Parathyroid adenoma (tissue), 2 donors: ENCODE measurements at regions not wholly inside any gene's neighbourhood (a gene's known extent, or its start where the extent isn't known, plus 50 kb on each side); places are given as distances from the start of the nearest gene placed in this dataset.

ENCODE experiments used
- H2AFZ ChIP-seq: fragments of 300-600 bp; sonication (generic); one replicate; pipeline ENCODE4 v1.7.0; 2017; ENCODE audit warnings: antibody characterized with exemption, mild to moderate bottlenecking
- H3K27ac ChIP-seq: fragments of 300-600 bp; sonication (generic); one replicate; pipeline ENCODE4 v1.7.0; 2017
- H3K27me3 ChIP-seq: fragments of 300-600 bp; sonication (generic); one replicate; pipeline ENCODE4 v1.7.0; 2017; ENCODE audit warnings: low read length; ENCODE audit not compliant: control insufficient read depth, insufficient read depth
- H3K36me3 ChIP-seq: fragments of 300-600 bp; sonication (generic); one replicate; pipeline ENCODE4 v1.7.0; 2017; ENCODE audit warnings: low read length; ENCODE audit not compliant: control insufficient read depth, insufficient read depth
- H3K4me1 ChIP-seq: fragments of 300-600 bp; sonication (generic); one replicate; pipeline ENCODE4 v1.7.0; 2017; ENCODE audit warnings: control low read depth
- H3K4me2 ChIP-seq: fragments of 300-600 bp; sonication (generic); one replicate; pipeline ENCODE4 v1.7.0; 2017; ENCODE audit warnings: low read length
- H3K4me3 ChIP-seq: fragments of 300-600 bp; sonication (generic); one replicate; pipeline ENCODE4 v1.7.0; 2017; ENCODE audit warnings: low read depth, low read length
- H3K79me2 ChIP-seq: fragments of 300-600 bp; sonication (generic); one replicate; pipeline ENCODE4 v1.7.0; 2017; ENCODE audit warnings: control low read depth
- H3K9ac ChIP-seq: fragments of 300-600 bp; sonication (generic); one replicate; pipeline ENCODE4 v1.7.0; 2017; ENCODE audit warnings: mild to moderate bottlenecking
- H3K9me3 ChIP-seq: fragments of 300-600 bp; sonication (generic); one replicate; pipeline ENCODE4 v1.7.0; 2017; ENCODE audit warnings: low read length; ENCODE audit not compliant: control insufficient read depth
- TF ChIP-seq, protein P1 (sequence below): fragments of 300-600 bp; sonication (generic); IDR thresholded peaks from one replicate; pipeline ENCODE4 v1.7.0; 2017; ENCODE audit warnings: antibody characterized with exemption, mild to moderate bottlenecking
- donor health status: primary hyperparathyroidism.

DNA sequence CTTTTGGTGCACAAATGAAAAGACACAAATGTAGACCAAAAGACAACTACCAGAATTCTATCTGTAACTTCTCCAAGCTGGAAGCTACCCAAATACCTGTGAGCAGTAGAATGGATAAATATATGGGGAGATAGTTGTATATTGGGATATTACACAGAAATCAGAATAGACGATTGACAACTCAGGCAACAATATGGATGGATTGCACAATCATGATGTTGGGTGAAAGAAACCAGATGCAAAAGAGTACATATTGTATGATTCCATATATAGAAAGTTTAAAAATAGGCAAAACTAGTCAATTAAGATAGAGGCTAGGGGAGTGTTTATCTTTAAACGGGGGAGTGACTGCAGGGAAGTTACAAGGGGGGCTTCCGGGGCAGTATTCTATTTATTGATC lies 77.5 kb upstream of the NKD1 start:
- no peak overlapping the region for H3K27ac ChIP-seq
- no peak overlapping the region for H3K4me2 ChIP-seq
- no peak overlapping the region for H3K4me3 ChIP-seq
- H3K9ac ChIP-seq: no peak overlapping the region
- H3K36me3 ChIP-seq: no peaks in the 10 kb centered on the region
- no peaks in the 10 kb centered on the region for H3K79me2 ChIP-seq
- TF ChIP-seq, protein P1, sequence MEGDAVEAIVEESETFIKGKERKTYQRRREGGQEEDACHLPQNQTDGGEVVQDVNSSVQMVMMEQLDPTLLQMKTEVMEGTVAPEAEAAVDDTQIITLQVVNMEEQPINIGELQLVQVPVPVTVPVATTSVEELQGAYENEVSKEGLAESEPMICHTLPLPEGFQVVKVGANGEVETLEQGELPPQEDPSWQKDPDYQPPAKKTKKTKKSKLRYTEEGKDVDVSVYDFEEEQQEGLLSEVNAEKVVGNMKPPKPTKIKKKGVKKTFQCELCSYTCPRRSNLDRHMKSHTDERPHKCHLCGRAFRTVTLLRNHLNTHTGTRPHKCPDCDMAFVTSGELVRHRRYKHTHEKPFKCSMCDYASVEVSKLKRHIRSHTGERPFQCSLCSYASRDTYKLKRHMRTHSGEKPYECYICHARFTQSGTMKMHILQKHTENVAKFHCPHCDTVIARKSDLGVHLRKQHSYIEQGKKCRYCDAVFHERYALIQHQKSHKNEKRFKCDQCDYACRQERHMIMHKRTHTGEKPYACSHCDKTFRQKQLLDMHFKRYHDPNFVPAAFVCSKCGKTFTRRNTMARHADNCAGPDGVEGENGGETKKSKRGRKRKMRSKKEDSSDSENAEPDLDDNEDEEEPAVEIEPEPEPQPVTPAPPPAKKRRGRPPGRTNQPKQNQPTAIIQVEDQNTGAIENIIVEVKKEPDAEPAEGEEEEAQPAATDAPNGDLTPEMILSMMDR: no peak
- H3K27me3 ChIP-seq: no peaks in the 10 kb centered on the region
- H3K4me1 ChIP-seq: no peaks in the 10 kb centered on the region
- peaks cover 6% of the 10 kb centered on the region for H3K9me3 ChIP-seq
- H2AFZ ChIP-seq: no peak overlapping the region

DNA sequence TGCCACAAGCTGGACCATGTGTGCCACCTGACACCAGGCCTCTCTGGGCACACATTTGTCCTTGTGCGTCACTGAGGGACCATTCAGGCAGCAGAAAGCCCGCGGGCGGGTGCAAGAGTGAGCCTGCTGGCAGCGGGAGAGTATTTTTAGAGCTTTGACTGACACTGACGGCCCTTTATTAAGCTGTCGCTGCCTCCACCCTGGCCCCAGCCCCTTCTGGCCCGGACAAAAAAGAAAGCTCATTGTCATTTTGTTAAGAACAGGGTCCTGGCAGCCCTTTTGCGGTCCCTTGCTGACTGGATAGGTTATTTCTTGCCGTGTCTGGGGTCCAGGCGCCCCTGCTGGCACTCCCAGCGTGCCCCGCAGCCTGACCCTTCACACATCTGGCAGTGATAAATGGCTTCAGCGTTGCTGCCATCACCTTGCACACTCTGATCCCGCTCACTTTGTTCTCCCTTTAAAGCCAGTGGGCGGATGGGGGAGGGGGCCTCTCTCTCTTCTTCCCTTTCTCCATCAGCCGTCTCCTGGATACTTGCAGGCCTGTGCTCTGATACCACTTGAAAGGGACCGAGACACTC lies 78.4 kb upstream of the NKD1 start:
- Histone ChIP-seq H3K9ac (no peak overlapping the region), H3K27me3 (no peaks in the 10 kb centered on the region), H3K27ac (no peak overlapping the region), H2AFZ (no peak overlapping the region), H3K4me3 (no peak overlapping the region), H3K36me3 (no peaks in the 10 kb centered on the region), H3K4me2 (no peak overlapping the region), H3K4me1 (no peaks in the 10 kb centered on the region), H3K79me2 (no peaks in the 10 kb centered on the region), H3K9me3 (peaks cover 6% of the 10 kb centered on the region)
- TF ChIP-seq, protein P1: no peak

DNA sequence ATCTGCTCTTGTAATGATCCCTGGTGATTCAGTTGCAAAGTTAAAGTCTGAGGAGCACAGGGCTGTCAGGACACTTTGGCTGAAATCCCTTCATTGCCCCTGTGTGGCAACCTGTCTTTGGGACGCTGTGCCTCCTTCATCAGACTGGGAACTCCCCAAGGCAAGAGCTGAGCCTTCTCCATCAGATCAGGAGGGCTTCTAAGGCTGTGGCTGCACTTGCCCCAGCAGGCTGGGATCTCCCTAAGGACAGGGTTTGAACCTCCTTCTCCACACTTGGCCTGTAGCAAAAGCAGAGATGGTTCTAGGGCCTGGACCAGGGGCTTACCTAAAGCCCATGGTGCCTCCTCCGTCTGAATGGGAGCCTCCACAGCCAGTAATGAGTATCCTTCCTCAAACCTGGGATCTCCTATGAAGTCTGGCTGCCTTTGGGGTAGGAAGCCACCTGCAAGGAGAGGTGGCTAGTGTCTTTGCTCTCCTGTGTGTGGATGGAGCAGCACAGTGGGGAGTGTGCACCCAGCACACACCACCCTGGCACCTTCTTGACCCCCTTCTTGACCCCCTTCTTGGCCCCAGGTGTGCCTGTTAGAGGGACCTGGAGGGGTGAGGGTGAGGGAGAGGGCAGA lies 79.0 kb upstream of the NKD1 start:
- H3K27me3 ChIP-seq: no peaks in the 10 kb centered on the region
- no peak overlapping the region for H2AFZ ChIP-seq
- peaks cover 6% of the 10 kb centered on the region for H3K9me3 ChIP-seq
- no peak overlapping the region for H3K9ac ChIP-seq
- H3K4me1 ChIP-seq: no peaks in the 10 kb centered on the region
- H3K4me3 ChIP-seq: no peak overlapping the region
- H3K4me2 ChIP-seq: no peak overlapping the region
- H3K36me3 ChIP-seq: no peaks in the 10 kb centered on the region
- TF ChIP-seq, protein P1: no peak
- no peak overlapping the region for H3K27ac ChIP-seq
- H3K79me2 ChIP-seq: no peaks in the 10 kb centered on the region

DNA sequence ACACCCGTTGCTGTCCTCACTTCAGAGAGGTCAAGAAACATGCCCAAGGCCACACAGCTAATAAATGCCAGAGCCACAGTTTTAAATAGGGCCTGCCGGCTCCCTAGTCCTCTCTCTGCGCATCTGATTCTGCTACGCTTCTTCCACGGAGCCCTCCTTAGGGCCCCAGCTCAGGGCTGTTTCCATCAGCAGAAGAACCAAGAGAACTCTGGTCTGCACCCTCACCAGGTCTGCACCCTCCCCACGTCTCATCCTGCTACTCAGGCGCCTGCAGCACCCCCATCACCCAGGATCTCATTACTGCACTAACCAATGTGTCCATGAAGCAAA lies 79.5 kb upstream of the NKD1 start:
- peaks cover 6% of the 10 kb centered on the region for H3K9me3 ChIP-seq
- H3K79me2 ChIP-seq: no peaks in the 10 kb centered on the region
- H3K27me3 ChIP-seq: no peaks in the 10 kb centered on the region
- no peak overlapping the region for H3K27ac ChIP-seq
- H3K4me2 ChIP-seq: no peak overlapping the region
- no peak overlapping the region for H2AFZ ChIP-seq
- TF ChIP-seq, protein P1: no peak
- H3K4me1 ChIP-seq: no peaks in the 10 kb centered on the region
- no peak overlapping the region for H3K4me3 ChIP-seq
- H3K36me3 ChIP-seq: no peaks in the 10 kb centered on the region
- no peak overlapping the region for H3K9ac ChIP-seq
